ENCODE measurements at regions not wholly inside any gene's neighbourhood (a gene's known extent, or its start where the extent isn't known, plus 50 kb on each side); places are given as distances from the start of the nearest gene placed in this dataset.

GRCh38 chr7:81630600-81630999 lies 139.2 kb downstream of the HGF start:
- H3K4me1 ChIP-seq (ENCODE audit: control insufficient read depth in 2 of 2, insufficient read depth in 2 of 2, low read length in 2 of 2): no peaks in the 10 kb centered on the region
- CTCF ChIA-PET: no interaction called here
- Mint-ChIP-seq H3K27me3 (no peaks in the 10 kb centered on the region), H3K4me3 (no peak overlapping the region), H3K9me3 (ENCODE audit: insufficient read depth) (peaks cover 3% of the 10 kb centered on the region), H3K4me1 (no peaks in the 10 kb centered on the region), H3K27ac (no peak overlapping the region)
- DNase-seq: no peak
- no peak overlapping the region for H3K4me3 ChIP-seq (ENCODE audit: control extremely low read depth in 1 of 5, extremely low read depth in 1 of 5, insufficient read depth in 1 of 5, low read depth in 2 of 5, low read length in 4 of 5)
- H3K9me3 ChIP-seq (ENCODE audit: control extremely low read depth in 1 of 3, control insufficient read depth in 2 of 3, insufficient read depth in 1 of 3, low read length in 2 of 3): no peaks in the 10 kb centered on the region
- H3K9ac ChIP-seq (ENCODE audit: low read length): no peak overlapping the region
- 83% methylated on average over 1 of the region's 1 CpG for WGBS (ENCODE audit: insufficient coverage)
- no peak for TF ChIP-seq CTCF (IDR thresholded peaks at IDR 0.05)
- TF ChIP-seq EZH2 (IDR thresholded peaks at IDR 0.05; ENCODE audit: borderline replicate concordance, insufficient read depth, low read depth, low read length, poor library complexity, severe bottlenecking): no peak
- H4K20me1 ChIP-seq (ENCODE audit: control insufficient read depth, insufficient read depth, low read length, poor library complexity, severe bottlenecking): no peaks in the 10 kb centered on the region
- H3K79me2 ChIP-seq (ENCODE audit: control insufficient read depth, insufficient read depth, low read length): no peaks in the 10 kb centered on the region
- H3K36me3 ChIP-seq (replicated peaks in 1 of 2; ENCODE audit: control extremely low read depth in 1 of 2, control insufficient read depth in 1 of 2, extremely low read depth in 1 of 2, insufficient read depth in 2 of 2, low read length in 1 of 2): no peaks in the 10 kb centered on the region
- no peak for ATAC-seq (ENCODE audit: low read depth)
- intact Hi-C loops (cut with micrococcal nuclease): no loop called here
- H3K27ac ChIP-seq (ENCODE audit: low read length in 2 of 2): no peak overlapping the region
- H3K4me2 ChIP-seq (replicated peaks; ENCODE audit: low read depth, low read length, poor library complexity, severe bottlenecking): no peak overlapping the region
- H3K27me3 ChIP-seq (replicated peaks in 1 of 4; ENCODE audit: control extremely low read depth in 1 of 4, control insufficient read depth in 3 of 4, insufficient read depth in 4 of 4, low read length in 3 of 4): no peaks in the 10 kb centered on the region
- POLR2A ChIA-PET: no interaction called here
- H2AFZ ChIP-seq (ENCODE audit: insufficient read depth, low read depth, low read length, poor library complexity, severe bottlenecking): no peak overlapping the region

GRCh38 chr7:81629702-81630101 lies 140.1 kb downstream of the HGF start:
- no peak overlapping the region for H3K4me3 ChIP-seq (ENCODE audit: control extremely low read depth in 1 of 5, extremely low read depth in 1 of 5, insufficient read depth in 1 of 5, low read depth in 2 of 5, low read length in 4 of 5)
- 90% methylated on average over 1 of the region's 2 CpGs for WGBS (ENCODE audit: insufficient coverage)
- no peaks in the 10 kb centered on the region for H3K4me1 ChIP-seq (ENCODE audit: control insufficient read depth in 2 of 2, insufficient read depth in 2 of 2, low read length in 2 of 2)
- no peaks in the 10 kb centered on the region for H3K36me3 ChIP-seq (replicated peaks in 1 of 2; ENCODE audit: control extremely low read depth in 1 of 2, control insufficient read depth in 1 of 2, extremely low read depth in 1 of 2, insufficient read depth in 2 of 2, low read length in 1 of 2)
- H3K4me1 Mint-ChIP-seq: no peaks in the 10 kb centered on the region
- H3K9me3 ChIP-seq (ENCODE audit: control extremely low read depth in 1 of 3, control insufficient read depth in 2 of 3, insufficient read depth in 1 of 3, low read length in 2 of 3): no peaks in the 10 kb centered on the region
- H3K27ac Mint-ChIP-seq: no peak overlapping the region
- no peak for TF ChIP-seq CTCF (IDR thresholded peaks at IDR 0.05)
- TF ChIP-seq EZH2 (IDR thresholded peaks at IDR 0.05; ENCODE audit: borderline replicate concordance, insufficient read depth, low read depth, low read length, poor library complexity, severe bottlenecking): no peak
- no peaks in the 10 kb centered on the region for H4K20me1 ChIP-seq (ENCODE audit: control insufficient read depth, insufficient read depth, low read length, poor library complexity, severe bottlenecking)
- ChIA-PET CTCF (no interaction called here), POLR2A (no interaction called here)
- ATAC-seq (ENCODE audit: low read depth): no peak
- no peak overlapping the region for H3K9ac ChIP-seq (ENCODE audit: low read length)
- no peaks in the 10 kb centered on the region for H3K27me3 ChIP-seq (replicated peaks in 1 of 4; ENCODE audit: control extremely low read depth in 1 of 4, control insufficient read depth in 3 of 4, insufficient read depth in 4 of 4, low read length in 3 of 4)
- H3K4me2 ChIP-seq (replicated peaks; ENCODE audit: low read depth, low read length, poor library complexity, severe bottlenecking): no peak overlapping the region
- no peaks in the 10 kb centered on the region for H3K27me3 Mint-ChIP-seq
- H2AFZ ChIP-seq (ENCODE audit: insufficient read depth, low read depth, low read length, poor library complexity, severe bottlenecking): no peak overlapping the region
- H3K79me2 ChIP-seq (ENCODE audit: control insufficient read depth, insufficient read depth, low read length): no peaks in the 10 kb centered on the region
- H3K9me3 Mint-ChIP-seq (ENCODE audit: insufficient read depth): peaks cover 3% of the 10 kb centered on the region
- no peak overlapping the region for H3K27ac ChIP-seq (ENCODE audit: low read length in 2 of 2)
- no peak overlapping the region for H3K4me3 Mint-ChIP-seq
- intact Hi-C loops (cut with micrococcal nuclease): no loop called here
- no peak for DNase-seq

All from B cell (primary cell).